Astrocyte (in vitro differentiated cells and primary cell): ENCODE measurements at regions not wholly inside any gene's neighbourhood (a gene's known extent, or its start where the extent isn't known, plus 50 kb on each side); places are given as distances from the start of the nearest gene placed in this dataset.

Experiments used
- DNase-seq: peaks from one replicate; pipeline ENCODE4 v3.0.0-alpha.2; 2010; ENCODE audit warnings: low read depth
- FAIRE-seq: peaks from 2 replicates; lab custom pipeline; 2011; peaks lifted over from hg19 to GRCh38; lab: Jason Lieb, UNC
- H2AFZ ChIP-seq: 2 replicates; pipeline ENCODE4 v1.6.0; 2012; ENCODE audit warnings: low read depth, low read length, inconsistent platforms
- H3K27ac ChIP-seq: 2 replicates; pipeline ENCODE4 v1.5.1; 2011; ENCODE audit warnings: low read depth, low read length, inconsistent platforms
- H3K27me3 ChIP-seq: 2 replicates; pipeline ENCODE4 v1.6.0; 2011; ENCODE audit warnings: low read length, inconsistent platforms; ENCODE audit not compliant: insufficient read depth
- H3K36me3 ChIP-seq: 2 replicates; pipeline ENCODE4 v1.5.1; 2011; ENCODE audit warnings: low read length, inconsistent platforms; ENCODE audit not compliant: insufficient read depth
- H3K4me1 ChIP-seq: 2 replicates; pipeline ENCODE4 v1.5.1; 2011; ENCODE audit warnings: low read length, inconsistent platforms; ENCODE audit not compliant: insufficient read depth
- H3K4me2 ChIP-seq: 2 replicates; pipeline ENCODE4 v1.6.0; 2012; ENCODE audit warnings: low read length, inconsistent platforms
- H3K4me3 ChIP-seq: 2 replicates; pipeline ENCODE4 v1.5.1; 2011; ENCODE audit warnings: low read depth, mild to moderate bottlenecking, low read length, inconsistent platforms; ENCODE audit not compliant: insufficient read depth
- H3K79me2 ChIP-seq: 2 replicates; pipeline ENCODE4 v1.6.0; 2012; ENCODE audit warnings: mild to moderate bottlenecking, low read length, inconsistent platforms; ENCODE audit not compliant: insufficient read depth
- H3K9ac ChIP-seq: 2 replicates; pipeline ENCODE4 v1.6.0; 2012; ENCODE audit warnings: mild to moderate bottlenecking, low read length, inconsistent platforms
- H3K9me3 ChIP-seq: 2 replicates; pipeline ENCODE4 v1.5.1; 2012; ENCODE audit warnings: low read depth, mild to moderate bottlenecking, low read length, inconsistent platforms; ENCODE audit not compliant: insufficient read depth
- H4K20me1 ChIP-seq: 2 replicates; pipeline ENCODE4 v1.6.0; 2012; ENCODE audit warnings: low read length, inconsistent platforms; ENCODE audit not compliant: insufficient read depth
- H3K27ac Mint-ChIP-seq: one replicate; pipeline ENCODE4 v1.8.0; 2021; ENCODE audit warnings: mild to moderate bottlenecking, mixed read lengths; ENCODE audit not compliant: unreplicated experiment
- H3K27me3 Mint-ChIP-seq: one replicate; pipeline ENCODE4 v1.8.0; 2021; ENCODE audit warnings: low read depth, mixed read lengths; ENCODE audit not compliant: unreplicated experiment
- H3K36me3 Mint-ChIP-seq: one replicate; pipeline ENCODE4 v1.8.0; 2021; ENCODE audit warnings: low read depth, mixed read lengths; ENCODE audit not compliant: unreplicated experiment
- H3K4me1 Mint-ChIP-seq: one replicate; pipeline ENCODE4 v1.8.0; 2021; ENCODE audit warnings: low read depth, mixed read lengths; ENCODE audit not compliant: unreplicated experiment
- H3K4me3 Mint-ChIP-seq: one replicate; pipeline ENCODE4 v1.8.0; 2021; ENCODE audit warnings: mild to moderate bottlenecking, moderate library complexity, mixed read lengths; ENCODE audit not compliant: unreplicated experiment
- H3K9me3 Mint-ChIP-seq: one replicate; pipeline ENCODE4 v1.8.0; 2021; ENCODE audit warnings: mild to moderate bottlenecking, mixed read lengths; ENCODE audit not compliant: unreplicated experiment
- EZH2 ChIP-seq: IDR thresholded peaks from 2 replicates; pipeline ENCODE4 v1.6.1; 2012; ENCODE audit warnings: mild to moderate bottlenecking, low read length, inconsistent platforms; ENCODE audit not compliant: insufficient read depth
- TF ChIP-seq, protein P1 (sequence below): IDR thresholded peaks from 2 replicates; pipeline ENCODE4 v1.5.1; 2011; ENCODE audit warnings: low read depth, mild to moderate bottlenecking, inconsistent platforms, low read length, moderate library complexity; ENCODE audit not compliant: insufficient read depth

DNA sequence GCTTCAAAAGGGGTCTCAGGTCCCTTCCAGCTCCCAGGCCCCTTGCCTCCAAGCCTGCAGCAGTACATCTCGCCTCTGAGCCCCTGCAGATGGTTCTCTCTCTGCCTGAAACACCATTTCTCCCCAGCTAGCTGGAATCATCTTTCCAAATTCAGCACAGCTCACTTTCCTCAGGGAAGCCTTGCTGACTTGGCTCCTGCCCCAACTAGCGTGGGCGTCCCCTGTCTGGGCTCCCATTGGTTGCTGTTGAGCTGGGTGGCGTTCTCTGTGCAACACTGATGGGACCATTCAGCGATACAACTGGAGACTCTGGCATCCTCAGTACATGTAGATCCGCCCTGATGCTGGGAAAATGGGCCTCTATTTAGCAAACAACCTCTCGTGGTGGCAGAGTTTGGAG is 141.3 kb upstream of the IGSF21 start:
- Histone ChIP-seq H3K4me1 (no peaks in the 10 kb centered on the region), H3K27ac (no peak overlapping the region), H3K36me3 (no peaks in the 10 kb centered on the region), H3K4me3 (no peak overlapping the region), H2AFZ (no peak overlapping the region), H3K9ac (no peak overlapping the region), H4K20me1 (no peaks in the 10 kb centered on the region), H3K4me2 (no peak overlapping the region), H3K27me3 (no peaks in the 10 kb centered on the region), H3K9me3 (no peaks in the 10 kb centered on the region), H3K79me2 (no peaks in the 10 kb centered on the region)
- no peak for DNase-seq
- H3K4me1 Mint-ChIP-seq: no peaks in the 10 kb centered on the region
- H3K9me3 Mint-ChIP-seq: peaks cover 8% of the 10 kb centered on the region
- no peak overlapping the region for H3K27ac Mint-ChIP-seq
- no peak for FAIRE-seq
- TF ChIP-seq EZH2: no peak
- TF ChIP-seq, protein P1, sequence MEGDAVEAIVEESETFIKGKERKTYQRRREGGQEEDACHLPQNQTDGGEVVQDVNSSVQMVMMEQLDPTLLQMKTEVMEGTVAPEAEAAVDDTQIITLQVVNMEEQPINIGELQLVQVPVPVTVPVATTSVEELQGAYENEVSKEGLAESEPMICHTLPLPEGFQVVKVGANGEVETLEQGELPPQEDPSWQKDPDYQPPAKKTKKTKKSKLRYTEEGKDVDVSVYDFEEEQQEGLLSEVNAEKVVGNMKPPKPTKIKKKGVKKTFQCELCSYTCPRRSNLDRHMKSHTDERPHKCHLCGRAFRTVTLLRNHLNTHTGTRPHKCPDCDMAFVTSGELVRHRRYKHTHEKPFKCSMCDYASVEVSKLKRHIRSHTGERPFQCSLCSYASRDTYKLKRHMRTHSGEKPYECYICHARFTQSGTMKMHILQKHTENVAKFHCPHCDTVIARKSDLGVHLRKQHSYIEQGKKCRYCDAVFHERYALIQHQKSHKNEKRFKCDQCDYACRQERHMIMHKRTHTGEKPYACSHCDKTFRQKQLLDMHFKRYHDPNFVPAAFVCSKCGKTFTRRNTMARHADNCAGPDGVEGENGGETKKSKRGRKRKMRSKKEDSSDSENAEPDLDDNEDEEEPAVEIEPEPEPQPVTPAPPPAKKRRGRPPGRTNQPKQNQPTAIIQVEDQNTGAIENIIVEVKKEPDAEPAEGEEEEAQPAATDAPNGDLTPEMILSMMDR: no peak
- H3K27me3 Mint-ChIP-seq: peaks cover 61% of the 10 kb centered on the region
- H3K36me3 Mint-ChIP-seq: no peaks in the 10 kb centered on the region
- H3K4me3 Mint-ChIP-seq: no peak overlapping the region

DNA sequence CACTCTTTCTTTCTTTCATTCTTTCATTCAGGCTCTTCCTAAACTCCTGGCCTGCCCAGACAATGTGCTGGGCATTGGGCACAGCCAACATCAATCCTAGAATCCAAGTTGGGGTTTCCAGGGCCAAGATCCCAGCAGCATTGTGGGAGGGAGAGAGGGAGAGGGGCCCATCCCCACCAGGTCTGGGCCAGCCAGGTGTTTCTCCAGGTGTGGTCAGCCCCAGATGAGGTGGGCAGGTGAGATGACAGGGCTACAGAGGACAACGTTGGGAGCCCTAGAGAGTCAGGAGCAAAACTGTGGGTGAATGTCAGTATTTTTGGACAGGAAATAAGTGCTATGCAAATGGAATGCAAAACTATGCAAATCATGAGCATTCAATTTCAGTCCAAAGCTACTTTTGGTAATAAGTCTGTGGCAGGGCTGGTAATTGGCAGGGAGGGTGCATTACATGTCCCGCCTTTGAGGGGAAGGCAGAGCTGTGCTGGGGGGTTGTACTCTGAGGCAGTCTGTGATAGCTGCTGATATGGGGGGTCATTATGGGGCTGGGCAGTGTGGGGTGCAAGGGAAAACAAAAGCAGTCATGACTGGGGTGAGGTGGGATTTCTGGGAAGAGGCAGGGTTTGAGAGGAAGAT is 139.9 kb upstream of the IGSF21 start:
- no peak overlapping the region for H3K27ac ChIP-seq
- no peaks in the 10 kb centered on the region for H3K36me3 Mint-ChIP-seq
- H3K9me3 Mint-ChIP-seq: peaks cover 2% of the 10 kb centered on the region
- no peaks in the 10 kb centered on the region for H3K4me1 Mint-ChIP-seq
- no peaks in the 10 kb centered on the region for H4K20me1 ChIP-seq
- no peak overlapping the region for H3K4me3 Mint-ChIP-seq
- H3K4me3 ChIP-seq: no peak overlapping the region
- DNase-seq (no peak), FAIRE-seq (no peak)
- H3K27ac Mint-ChIP-seq: no peak overlapping the region
- no peak overlapping the region for H3K4me2 ChIP-seq
- H3K4me1 ChIP-seq: no peaks in the 10 kb centered on the region
- H3K36me3 ChIP-seq: no peaks in the 10 kb centered on the region
- H3K9me3 ChIP-seq: no peaks in the 10 kb centered on the region
- H3K27me3 Mint-ChIP-seq: peaks cover 58% of the 10 kb centered on the region
- TF ChIP-seq, protein P1: no peak
- no peak for TF ChIP-seq EZH2
- no peaks in the 10 kb centered on the region for H3K27me3 ChIP-seq
- no peak overlapping the region for H3K9ac ChIP-seq
- H3K79me2 ChIP-seq: no peaks in the 10 kb centered on the region
- no peak overlapping the region for H2AFZ ChIP-seq

DNA sequence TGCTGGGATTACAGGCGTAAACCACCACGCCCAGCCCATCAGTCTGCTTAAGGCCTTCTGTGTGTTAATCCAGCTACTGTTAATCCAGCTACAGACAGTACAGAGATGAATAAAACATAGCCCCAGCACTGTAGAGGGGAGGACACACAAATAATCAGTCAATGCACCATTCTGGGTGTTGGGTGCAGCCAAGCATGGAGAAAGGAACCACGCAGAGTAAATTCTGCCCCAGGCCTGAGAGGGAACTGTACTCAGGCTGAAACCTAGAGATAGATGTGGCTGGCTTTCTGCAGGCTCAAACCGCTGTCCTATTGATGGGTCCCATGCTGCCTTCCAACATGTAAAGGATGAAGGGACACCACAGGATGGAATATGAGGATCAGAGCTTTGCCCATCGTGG is 136.8 kb upstream of the IGSF21 start:
- Histone ChIP-seq H3K79me2 (no peaks in the 10 kb centered on the region), H3K9me3 (no peaks in the 10 kb centered on the region), H3K9ac (no peak overlapping the region), H4K20me1 (no peaks in the 10 kb centered on the region), H3K27me3 (no peaks in the 10 kb centered on the region), H3K36me3 (no peaks in the 10 kb centered on the region), H3K4me2 (no peak overlapping the region), H3K4me3 (no peak overlapping the region), H3K4me1 (no peaks in the 10 kb centered on the region), H3K27ac (no peak overlapping the region), H2AFZ (no peak overlapping the region)
- Mint-ChIP-seq H3K9me3 (peaks cover 2% of the 10 kb centered on the region), H3K27ac (no peak overlapping the region), H3K27me3 (peaks cover 70% of the 10 kb centered on the region), H3K4me3 (no peak overlapping the region), H3K36me3 (no peaks in the 10 kb centered on the region), H3K4me1 (no peaks in the 10 kb centered on the region)
- FAIRE-seq (no peak), DNase-seq (no peak)
- TF ChIP-seq, protein P1: no peak
- TF ChIP-seq EZH2: no peak
